OCI-LY7 (cell line): ENCODE measurements at regions not wholly inside any gene's neighbourhood (a gene's known extent, or its start where the extent isn't known, plus 50 kb on each side); places are given as distances from the start of the nearest gene placed in this dataset.

Experiments used
- BruUV-seq: library from RNA; stranded (reverse); fragments of 400-500 nt; replicated peaks from 2 replicates; lab custom pipeline; 2021; lab: Mats Ljungman, UMichigan
- CTCF ChIA-PET: fragments of 300-600 bp; sonication (Branson Sonifier 250); formaldehyde crosslinking; loops from one replicate; lab custom pipeline; 2022; ENCODE audit warnings: antibody characterized with exemption; ENCODE audit not compliant: unreplicated experiment; lab: Charles Lee
- POLR2A ChIA-PET: fragments of 300-600 bp; sonication (Branson Sonifier 250); formaldehyde crosslinking; loops from one replicate; lab custom pipeline; 2022; ENCODE audit warnings: antibody characterized with exemption; lab: Charles Lee
- DNase-seq: peaks from one replicate; pipeline ENCODE4 v3.0.0-alpha.2; 2015; ENCODE audit warnings: low spot score
- H2AFZ ChIP-seq: fragments of 200-600 bp; sonication (generic), shearing (Covaris generic); 2 replicates; pipeline ENCODE4 v1.6.1; 2014; ENCODE audit warnings: mild to moderate bottlenecking, antibody characterized with exemption, low read length, moderate library complexity
- H3K27ac ChIP-seq: fragments of 200-600 bp; sonication (generic); 2 replicates; pipeline ENCODE4 v1.5.1; 2014; ENCODE audit warnings: mixed run types, low read depth, mild to moderate bottlenecking, moderate library complexity, low read length, inconsistent platforms; ENCODE audit not compliant: poor library complexity, severe bottlenecking
- H3K36me3 ChIP-seq: fragments of 200-600 bp; sonication (generic); 2 replicates; pipeline ENCODE4 v1.6.1; 2014; ENCODE audit warnings: mild to moderate bottlenecking, antibody characterized with exemption, low read length, moderate library complexity, mixed read lengths; ENCODE audit not compliant: insufficient read depth
- H3K4me1 ChIP-seq: fragments of 200-600 bp; sonication (generic); 2 replicates; pipeline ENCODE4 v1.5.1; 2014; ENCODE audit warnings: mild to moderate bottlenecking, low read length; ENCODE audit not compliant: insufficient read depth, poor library complexity, severe bottlenecking
- H3K4me2 ChIP-seq: fragments of 200-600 bp; sonication (generic); 2 replicates; pipeline ENCODE4 v1.6.1; 2014; ENCODE audit warnings: mild to moderate bottlenecking, low read length
- H3K4me3 ChIP-seq: fragments of 200-600 bp; sonication (generic); 2 replicates; pipeline ENCODE4 v1.5.1; 2014; ENCODE audit warnings: mild to moderate bottlenecking, low read depth, low read length; ENCODE audit not compliant: poor library complexity, severe bottlenecking
- H3K79me2 ChIP-seq: fragments of 200-600 bp; sonication (generic); 2 replicates; pipeline ENCODE4 v1.6.1; 2016; ENCODE audit warnings: low read depth, mild to moderate bottlenecking, low read length, moderate library complexity, mixed read lengths; ENCODE audit not compliant: insufficient read depth
- H3K9me2 ChIP-seq: fragments of 200-600 bp; sonication (generic); 2 replicates; pipeline ENCODE4 v1.6.1; 2016; ENCODE audit warnings: mild to moderate bottlenecking, low read length, mixed read lengths; ENCODE audit not compliant: insufficient read depth
- H3K9me3 ChIP-seq: fragments of 200-600 bp; sonication (generic); 2 replicates; pipeline ENCODE4 v1.6.1; 2014; ENCODE audit warnings: mild to moderate bottlenecking, mixed run types, low read length, mixed read lengths
- H4K20me1 ChIP-seq: fragments of 200-600 bp; sonication (generic); 2 replicates; pipeline ENCODE4 v1.6.1; 2014; ENCODE audit warnings: mild to moderate bottlenecking, antibody characterized with exemption, low read length, moderate library complexity, mixed read lengths; ENCODE audit not compliant: insufficient read depth
- EZH2phosphoT487 ChIP-seq: fragments of 200-600 bp; sonication (generic); IDR thresholded peaks from 2 replicates; pipeline ENCODE4 v1.6.1; 2018; ENCODE audit warnings: low read depth, borderline replicate concordance, mild to moderate bottlenecking, mixed run types, antibody characterized with exemption, low read length, moderate library complexity, mixed read lengths
- intact Hi-C: fragments of 100-400 bp; cut with micrococcal nuclease; formaldehyde crosslinking; loops from one replicate; pipeline ENCODE4 v1.10.0; 2022; ENCODE audit not compliant: unreplicated experiment
- TF ChIP-seq, protein P1 (sequence below): fragments of 200-600 bp; sonication (generic); conservative IDR thresholded peaks from 2 replicates; pipeline ENCODE4 v1.5.1; 2014; ENCODE audit warnings: mild to moderate bottlenecking, antibody characterized with exemption, low read length, moderate library complexity, mixed read lengths

DNA sequence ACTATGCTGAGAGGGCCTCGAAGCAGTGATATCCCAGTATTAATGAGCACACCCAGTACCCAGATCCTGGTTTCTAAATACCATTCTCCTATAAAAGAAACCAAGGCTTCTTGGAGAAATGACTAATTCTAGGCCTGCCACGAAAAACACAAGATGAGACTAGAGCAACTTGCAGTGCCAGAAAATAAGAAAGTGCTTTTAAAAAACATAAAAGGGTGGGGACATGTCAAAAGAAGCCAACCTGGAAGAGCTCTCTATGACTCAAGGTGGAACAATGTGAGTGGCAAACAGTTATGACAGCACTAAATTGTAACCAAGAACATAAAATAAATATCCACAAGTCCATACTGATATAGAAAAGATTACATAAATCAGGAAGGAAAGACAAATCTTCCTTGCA is 153.2 kb upstream of the KCNJ18 start:
- no peaks in the 10 kb centered on the region for H3K79me2 ChIP-seq
- no peak overlapping the region for H3K4me2 ChIP-seq
- H3K4me3 ChIP-seq: no peak overlapping the region
- CTCF ChIA-PET: no interaction called here
- no peak overlapping the region for H3K27ac ChIP-seq
- TF ChIP-seq, protein P1, sequence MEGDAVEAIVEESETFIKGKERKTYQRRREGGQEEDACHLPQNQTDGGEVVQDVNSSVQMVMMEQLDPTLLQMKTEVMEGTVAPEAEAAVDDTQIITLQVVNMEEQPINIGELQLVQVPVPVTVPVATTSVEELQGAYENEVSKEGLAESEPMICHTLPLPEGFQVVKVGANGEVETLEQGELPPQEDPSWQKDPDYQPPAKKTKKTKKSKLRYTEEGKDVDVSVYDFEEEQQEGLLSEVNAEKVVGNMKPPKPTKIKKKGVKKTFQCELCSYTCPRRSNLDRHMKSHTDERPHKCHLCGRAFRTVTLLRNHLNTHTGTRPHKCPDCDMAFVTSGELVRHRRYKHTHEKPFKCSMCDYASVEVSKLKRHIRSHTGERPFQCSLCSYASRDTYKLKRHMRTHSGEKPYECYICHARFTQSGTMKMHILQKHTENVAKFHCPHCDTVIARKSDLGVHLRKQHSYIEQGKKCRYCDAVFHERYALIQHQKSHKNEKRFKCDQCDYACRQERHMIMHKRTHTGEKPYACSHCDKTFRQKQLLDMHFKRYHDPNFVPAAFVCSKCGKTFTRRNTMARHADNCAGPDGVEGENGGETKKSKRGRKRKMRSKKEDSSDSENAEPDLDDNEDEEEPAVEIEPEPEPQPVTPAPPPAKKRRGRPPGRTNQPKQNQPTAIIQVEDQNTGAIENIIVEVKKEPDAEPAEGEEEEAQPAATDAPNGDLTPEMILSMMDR: no peak
- no peak for TF ChIP-seq EZH2phosphoT487
- H3K4me1 ChIP-seq: no peaks in the 10 kb centered on the region
- peaks cover 41% of the 10 kb centered on the region for H3K36me3 ChIP-seq
- no peaks in the 10 kb centered on the region for H4K20me1 ChIP-seq
- no peak for DNase-seq
- intact Hi-C loops: no loop called here
- H3K9me3 ChIP-seq: peaks cover 24% of the 10 kb centered on the region
- POLR2A ChIA-PET: no interaction called here
- H2AFZ ChIP-seq: no peak overlapping the region
- H3K9me2 ChIP-seq: no peaks in the 10 kb centered on the region
- BruUV-seq: no TSS peak

DNA sequence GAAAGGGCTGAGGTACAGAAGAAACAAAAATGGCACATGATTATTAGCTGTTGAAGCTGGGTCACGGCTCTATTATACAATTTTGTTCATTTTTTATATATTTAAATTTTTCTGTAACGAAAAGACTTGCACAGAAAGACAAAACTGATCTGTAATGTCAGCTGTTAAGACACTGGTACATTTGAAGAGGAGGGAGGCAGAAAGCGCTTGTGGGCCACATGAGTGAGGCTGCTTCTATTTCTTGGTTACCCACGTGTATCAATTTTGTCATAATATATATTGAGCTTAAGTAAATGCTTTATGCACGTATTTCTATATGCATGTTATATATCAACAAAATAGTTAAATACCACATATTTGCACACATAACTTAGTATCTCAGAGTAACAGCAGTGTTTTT is 151.8 kb upstream of the KCNJ18 start:
- no peak overlapping the region for H3K4me2 ChIP-seq
- no peaks in the 10 kb centered on the region for H4K20me1 ChIP-seq
- BruUV-seq: no TSS peak
- TF ChIP-seq, protein P1: no peak
- TF ChIP-seq EZH2phosphoT487: no peak
- POLR2A ChIA-PET: interaction anchor here (1.3 kb wide), 1 partner anchor 9 kb away, joined by 3 read pairs; no protein-coding TSS in a partner anchor
- peaks cover 34% of the 10 kb centered on the region for H3K36me3 ChIP-seq
- no peak for DNase-seq
- CTCF ChIA-PET: no interaction called here
- H3K79me2 ChIP-seq: no peaks in the 10 kb centered on the region
- no peak overlapping the region for H3K27ac ChIP-seq
- H3K4me1 ChIP-seq: no peaks in the 10 kb centered on the region
- H3K4me3 ChIP-seq: no peak overlapping the region
- peaks cover 24% of the 10 kb centered on the region for H3K9me3 ChIP-seq
- H2AFZ ChIP-seq: no peak overlapping the region
- intact Hi-C loops: no loop called here
- H3K9me2 ChIP-seq: no peaks in the 10 kb centered on the region

DNA sequence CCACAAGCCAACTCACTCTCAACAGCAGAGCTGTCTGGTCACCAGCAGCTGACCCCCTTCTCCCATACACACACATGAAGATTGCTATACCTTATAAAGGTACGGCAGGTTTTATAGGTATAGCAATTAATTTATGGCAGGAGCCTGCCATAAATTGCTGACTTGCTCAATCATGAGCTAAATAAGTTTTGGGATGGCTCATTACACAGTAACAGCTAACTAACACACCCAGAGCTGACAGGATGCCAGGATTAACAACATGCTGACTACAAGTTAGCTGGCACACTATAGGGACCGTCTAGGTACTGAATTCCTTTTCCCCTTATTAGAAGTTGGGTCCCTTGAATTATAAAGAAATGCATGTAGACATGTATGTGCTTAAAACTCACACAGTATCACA is 150.3 kb upstream of the KCNJ18 start:
- Histone ChIP-seq H3K4me1 (no peaks in the 10 kb centered on the region), H3K36me3 (peaks cover 34% of the 10 kb centered on the region), H3K79me2 (no peaks in the 10 kb centered on the region), H3K4me2 (no peak overlapping the region), H3K9me2 (no peaks in the 10 kb centered on the region), H3K9me3 (peaks cover 12% of the 10 kb centered on the region), H3K4me3 (no peak overlapping the region), H3K27ac (no peak overlapping the region), H4K20me1 (no peaks in the 10 kb centered on the region), H2AFZ (no peak overlapping the region)
- POLR2A ChIA-PET: interaction anchor here (0.9 kb wide), 1 partner anchor 16 kb away, joined by 4 read pairs; no protein-coding TSS in a partner anchor
- CTCF ChIA-PET: no interaction called here
- BruUV-seq: no TSS peak
- TF ChIP-seq, protein P1: no peak
- TF ChIP-seq EZH2phosphoT487: no peak
- no peak for DNase-seq
- intact Hi-C loops: no loop called here
